Right lobe of liver (tissue), 4 donors: ENCODE measurements at regions not wholly inside any gene's neighbourhood (a gene's known extent, or its start where the extent isn't known, plus 50 kb on each side); places are given as distances from the start of the nearest gene placed in this dataset.

Source experiments
- POLR2A ChIP-seq: fragments of 450-650 bp; IDR thresholded peaks from one replicate; pipeline ENCODE4 v1.6.1; 2017; ENCODE audit warnings: antibody characterized with exemption, mild to moderate bottlenecking
- TF ChIP-seq, protein P1 (sequence below), 4 donors: fragments of 200-600 bp in 3 of 4; fragments of 450-650 bp in 1 of 4; IDR thresholded peaks; one replicate each; pipeline versions ENCODE4 v1.5.1 to v1.8.0; 2016 to 2022; ENCODE audit warnings: antibody characterized with exemption in 4 of 4, mild to moderate bottlenecking in 2 of 4
- donor health status: DM: no; HTN: no; CAD: no.
- donor health status: DM: no; HTN: no; CAD: no.
- donor health status: DM: no; HTN: yes; CAD: no.

DNA sequence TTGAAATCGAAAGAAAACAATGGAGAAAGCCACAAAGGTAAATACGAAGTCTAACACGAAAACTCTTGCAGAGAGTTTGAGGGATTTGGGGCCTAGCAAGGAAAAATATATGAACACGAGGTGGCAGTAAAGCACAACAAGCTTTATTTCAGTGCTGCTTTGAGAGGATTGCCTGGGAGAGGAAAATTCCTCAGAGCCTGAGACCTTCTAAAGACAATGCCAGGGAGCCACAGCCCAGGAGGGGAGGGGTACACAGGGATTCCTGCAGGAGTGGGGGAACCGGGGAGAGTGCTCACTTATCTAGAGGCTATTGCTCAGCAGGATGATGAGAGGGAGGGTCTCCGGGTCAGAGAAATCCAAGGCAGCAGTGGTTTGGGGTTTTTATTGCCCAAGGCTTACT, 134.9 kb upstream of the ADCY2 start:
- TF ChIP-seq, protein P1, sequence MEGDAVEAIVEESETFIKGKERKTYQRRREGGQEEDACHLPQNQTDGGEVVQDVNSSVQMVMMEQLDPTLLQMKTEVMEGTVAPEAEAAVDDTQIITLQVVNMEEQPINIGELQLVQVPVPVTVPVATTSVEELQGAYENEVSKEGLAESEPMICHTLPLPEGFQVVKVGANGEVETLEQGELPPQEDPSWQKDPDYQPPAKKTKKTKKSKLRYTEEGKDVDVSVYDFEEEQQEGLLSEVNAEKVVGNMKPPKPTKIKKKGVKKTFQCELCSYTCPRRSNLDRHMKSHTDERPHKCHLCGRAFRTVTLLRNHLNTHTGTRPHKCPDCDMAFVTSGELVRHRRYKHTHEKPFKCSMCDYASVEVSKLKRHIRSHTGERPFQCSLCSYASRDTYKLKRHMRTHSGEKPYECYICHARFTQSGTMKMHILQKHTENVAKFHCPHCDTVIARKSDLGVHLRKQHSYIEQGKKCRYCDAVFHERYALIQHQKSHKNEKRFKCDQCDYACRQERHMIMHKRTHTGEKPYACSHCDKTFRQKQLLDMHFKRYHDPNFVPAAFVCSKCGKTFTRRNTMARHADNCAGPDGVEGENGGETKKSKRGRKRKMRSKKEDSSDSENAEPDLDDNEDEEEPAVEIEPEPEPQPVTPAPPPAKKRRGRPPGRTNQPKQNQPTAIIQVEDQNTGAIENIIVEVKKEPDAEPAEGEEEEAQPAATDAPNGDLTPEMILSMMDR (IDR thresholded peaks at IDR 0.05), result peak; percentile 38 to 61 (median 52)
- TF ChIP-seq POLR2A, result no peak
